ENCODE measurements at regions not wholly inside any gene's neighbourhood (a gene's known extent, or its start where the extent isn't known, plus 50 kb on each side); places are given as distances from the start of the nearest gene placed in this dataset.

GRCh38 chr14:59038746-59039145 is 149.7 kb upstream of the DAAM1 start:
- CTCF ChIA-PET: interaction anchor here (1.1 to 1.5 kb wide), 2 partner anchors 17 to 538 kb away, joined by 3 read pairs; no protein-coding TSS in a partner anchor
- DNase-seq (ENCODE audit: extremely low spot score): no peak
- POLR2A ChIA-PET: no interaction called here
- TF ChIP-seq CTCF (IDR thresholded peaks at IDR 0.05; ENCODE audit: control extremely low read depth, extremely low read depth, low read depth, missing control alignments): no peak

- no peak for DNase-seq (ENCODE audit: extremely low spot score)
- no peak for TF ChIP-seq CTCF (IDR thresholded peaks at IDR 0.05; ENCODE audit: control extremely low read depth, extremely low read depth, low read depth, missing control alignments)
- ChIA-PET CTCF (no interaction called here), POLR2A (no interaction called here)
These were observed 147.2 kb upstream of the DAAM1 start for GRCh38 chr14:59041308-59041707.

GRCh38 chr14:59044707-59045106 is 143.8 kb upstream of the DAAM1 start:
- ChIA-PET POLR2A (no interaction called here), CTCF (interaction anchor here (0.8 to 2.3 kb wide), 5 partner anchors 11 to 543 kb away, joined by 3 to 6 read pairs (median 3); no protein-coding TSS in a partner anchor)
- no peak for DNase-seq (ENCODE audit: extremely low spot score)
- TF ChIP-seq CTCF (IDR thresholded peaks at IDR 0.05; ENCODE audit: control extremely low read depth, extremely low read depth, low read depth, missing control alignments): no peak

GRCh38 chr14:59046746-59047145 is 141.7 kb upstream of the DAAM1 start:
- POLR2A ChIA-PET: no interaction called here
- TF ChIP-seq CTCF (IDR thresholded peaks at IDR 0.05; ENCODE audit: control extremely low read depth, extremely low read depth, low read depth, missing control alignments): no peak
- CTCF ChIA-PET: interaction anchor here (1.3 kb wide), 2 partner anchors 18 to 120 kb away, joined by 3 to 4 read pairs; no protein-coding TSS in a partner anchor
- DNase-seq (ENCODE audit: extremely low spot score): no peak

GRCh38 chr14:59055006-59055405 is 133.5 kb upstream of the DAAM1 start:
- POLR2A ChIA-PET: no interaction called here
- no peak for DNase-seq (ENCODE audit: extremely low spot score)
- no peak for TF ChIP-seq CTCF (IDR thresholded peaks at IDR 0.05; ENCODE audit: control extremely low read depth, extremely low read depth, low read depth, missing control alignments)
- CTCF ChIA-PET: interaction anchor here (0.6 to 2.4 kb wide), 24 partner anchors 10 to 947 kb away, joined by 3 to 15 read pairs (median 4); partner anchors contain the start of genes DACT1, KIAA0586 and TIMM9

GRCh38 chr14:59055439-59056045 is 132.9 kb upstream of the DAAM1 start:
- peak; percentile 63 for TF ChIP-seq CTCF (IDR thresholded peaks at IDR 0.05; ENCODE audit: control extremely low read depth, extremely low read depth, low read depth, missing control alignments)
- CTCF ChIA-PET: interaction anchor here (0.6 to 2.4 kb wide), 24 partner anchors 9 to 948 kb away, joined by 3 to 15 read pairs (median 4); partner anchors contain the start of genes DACT1, KIAA0586 and TIMM9
- peak; percentile 61 for DNase-seq (ENCODE audit: extremely low spot score)
- POLR2A ChIA-PET: no interaction called here
